Astrocyte (in vitro differentiated cells and primary cell): ENCODE measurements at regions not wholly inside any gene's neighbourhood (a gene's known extent, or its start where the extent isn't known, plus 50 kb on each side); places are given as distances from the start of the nearest gene placed in this dataset.
"Not testable (repeated sequence)": the region's sequence is repeated elsewhere in the genome, so short reads cannot be mapped to it uniquely, and the experiment has no call there.

Source experiments
- DNase-seq: peaks from one replicate; pipeline ENCODE4 v3.0.0-alpha.2; 2010; ENCODE audit warnings: low read depth
- FAIRE-seq: peaks from 2 replicates; lab custom pipeline; 2011; peaks lifted over from hg19 to GRCh38; lab: Jason Lieb, UNC
- H2AFZ ChIP-seq: 2 replicates; pipeline ENCODE4 v1.6.0; 2012; ENCODE audit warnings: low read depth, low read length, inconsistent platforms
- H3K27ac ChIP-seq: 2 replicates; pipeline ENCODE4 v1.5.1; 2011; ENCODE audit warnings: low read depth, low read length, inconsistent platforms
- H3K27me3 ChIP-seq: 2 replicates; pipeline ENCODE4 v1.6.0; 2011; ENCODE audit warnings: low read length, inconsistent platforms; ENCODE audit not compliant: insufficient read depth
- H3K36me3 ChIP-seq: 2 replicates; pipeline ENCODE4 v1.5.1; 2011; ENCODE audit warnings: low read length, inconsistent platforms; ENCODE audit not compliant: insufficient read depth
- H3K4me1 ChIP-seq: 2 replicates; pipeline ENCODE4 v1.5.1; 2011; ENCODE audit warnings: low read length, inconsistent platforms; ENCODE audit not compliant: insufficient read depth
- H3K4me2 ChIP-seq: 2 replicates; pipeline ENCODE4 v1.6.0; 2012; ENCODE audit warnings: low read length, inconsistent platforms
- H3K4me3 ChIP-seq: 2 replicates; pipeline ENCODE4 v1.5.1; 2011; ENCODE audit warnings: low read depth, mild to moderate bottlenecking, low read length, inconsistent platforms; ENCODE audit not compliant: insufficient read depth
- H3K79me2 ChIP-seq: 2 replicates; pipeline ENCODE4 v1.6.0; 2012; ENCODE audit warnings: mild to moderate bottlenecking, low read length, inconsistent platforms; ENCODE audit not compliant: insufficient read depth
- H3K9ac ChIP-seq: 2 replicates; pipeline ENCODE4 v1.6.0; 2012; ENCODE audit warnings: mild to moderate bottlenecking, low read length, inconsistent platforms
- H3K9me3 ChIP-seq: 2 replicates; pipeline ENCODE4 v1.5.1; 2012; ENCODE audit warnings: low read depth, mild to moderate bottlenecking, low read length, inconsistent platforms; ENCODE audit not compliant: insufficient read depth
- H4K20me1 ChIP-seq: 2 replicates; pipeline ENCODE4 v1.6.0; 2012; ENCODE audit warnings: low read length, inconsistent platforms; ENCODE audit not compliant: insufficient read depth
- H3K27ac Mint-ChIP-seq: one replicate; pipeline ENCODE4 v1.8.0; 2021; ENCODE audit warnings: mild to moderate bottlenecking, mixed read lengths; ENCODE audit not compliant: unreplicated experiment
- H3K27me3 Mint-ChIP-seq: one replicate; pipeline ENCODE4 v1.8.0; 2021; ENCODE audit warnings: low read depth, mixed read lengths; ENCODE audit not compliant: unreplicated experiment
- H3K36me3 Mint-ChIP-seq: one replicate; pipeline ENCODE4 v1.8.0; 2021; ENCODE audit warnings: low read depth, mixed read lengths; ENCODE audit not compliant: unreplicated experiment
- H3K4me1 Mint-ChIP-seq: one replicate; pipeline ENCODE4 v1.8.0; 2021; ENCODE audit warnings: low read depth, mixed read lengths; ENCODE audit not compliant: unreplicated experiment
- H3K4me3 Mint-ChIP-seq: one replicate; pipeline ENCODE4 v1.8.0; 2021; ENCODE audit warnings: mild to moderate bottlenecking, moderate library complexity, mixed read lengths; ENCODE audit not compliant: unreplicated experiment
- H3K9me3 Mint-ChIP-seq: one replicate; pipeline ENCODE4 v1.8.0; 2021; ENCODE audit warnings: mild to moderate bottlenecking, mixed read lengths; ENCODE audit not compliant: unreplicated experiment
- CTCF ChIP-seq: IDR thresholded peaks from 2 replicates; pipeline ENCODE4 v1.5.1; 2011; ENCODE audit warnings: low read depth, mild to moderate bottlenecking, inconsistent platforms, low read length, moderate library complexity; ENCODE audit not compliant: insufficient read depth
- EZH2 ChIP-seq: IDR thresholded peaks from 2 replicates; pipeline ENCODE4 v1.6.1; 2012; ENCODE audit warnings: mild to moderate bottlenecking, low read length, inconsistent platforms; ENCODE audit not compliant: insufficient read depth

GRCh38 chr16:26396511-26397235 lies 670.1 kb upstream of the C16orf82 start:
- DNase-seq: no peak
- TF ChIP-seq CTCF (no peak), EZH2 (no peak)
- Mint-ChIP-seq H3K27me3 (peaks cover 6% of the 10 kb centered on the region), H3K36me3 (no peaks in the 10 kb centered on the region), H3K4me3 (no peak overlapping the region), H3K27ac (no peak overlapping the region), H3K9me3 (peaks cover 5% of the 10 kb centered on the region), H3K4me1 (no peaks in the 10 kb centered on the region)
- no peaks in the 10 kb centered on the region for H3K36me3 ChIP-seq
- H4K20me1 ChIP-seq: no peaks in the 10 kb centered on the region
- H3K4me2 ChIP-seq: no peak overlapping the region
- no peaks in the 10 kb centered on the region for H3K9me3 ChIP-seq
- H3K9ac ChIP-seq: no peak overlapping the region
- H2AFZ ChIP-seq: no peak overlapping the region
- no peaks in the 10 kb centered on the region for H3K79me2 ChIP-seq
- no peaks in the 10 kb centered on the region for H3K27me3 ChIP-seq
- no peak overlapping the region for H3K27ac ChIP-seq
- no peak for FAIRE-seq
- H3K4me3 ChIP-seq: no peak overlapping the region
- H3K4me1 ChIP-seq: no peaks in the 10 kb centered on the region

GRCh38 chr16:26413780-26414179 lies 652.9 kb upstream of the C16orf82 start:
- H3K4me1 Mint-ChIP-seq: no peaks in the 10 kb centered on the region
- no peak overlapping the region for H3K4me3 Mint-ChIP-seq
- Histone ChIP-seq H3K79me2 (no peaks in the 10 kb centered on the region), H3K4me1 (no peaks in the 10 kb centered on the region), H2AFZ (no peak overlapping the region), H3K9ac (no peak overlapping the region), H3K27me3 (no peaks in the 10 kb centered on the region), H3K4me2 (no peak overlapping the region), H4K20me1 (no peaks in the 10 kb centered on the region), H3K27ac (no peak overlapping the region), H3K9me3 (no peaks in the 10 kb centered on the region), H3K4me3 (no peak overlapping the region), H3K36me3 (no peaks in the 10 kb centered on the region)
- no peak for DNase-seq
- no peak for FAIRE-seq
- no peaks in the 10 kb centered on the region for H3K36me3 Mint-ChIP-seq
- no peak for TF ChIP-seq CTCF
- TF ChIP-seq EZH2: no peak
- H3K27me3 Mint-ChIP-seq: no peaks in the 10 kb centered on the region
- no peak overlapping the region for H3K27ac Mint-ChIP-seq
- H3K9me3 Mint-ChIP-seq: peaks cover 3% of the 10 kb centered on the region

- not testable (repeated sequence) for H3K9ac ChIP-seq, H3K4me3 ChIP-seq, H3K27ac Mint-ChIP-seq, H3K27me3 Mint-ChIP-seq, H3K36me3 Mint-ChIP-seq, H3K27me3 ChIP-seq, H3K9me3 Mint-ChIP-seq, FAIRE-seq, H3K27ac ChIP-seq, H3K79me2 ChIP-seq, H3K4me1 ChIP-seq, H3K4me1 Mint-ChIP-seq, DNase-seq, H2AFZ ChIP-seq, H3K9me3 ChIP-seq, H3K36me3 ChIP-seq, H4K20me1 ChIP-seq, H3K4me3 Mint-ChIP-seq, H3K4me2 ChIP-seq
Measured at GRCh38 chr16:26419458-26419857, 647.3 kb upstream of the C16orf82 start.
